NCI-H2227 (cell line): ENCODE measurements at regions not wholly inside any gene's neighbourhood (a gene's known extent, or its start where the extent isn't known, plus 50 kb on each side); places are given as distances from the start of the nearest gene placed in this dataset.
"Not testable (repeated sequence)": the region's sequence is repeated elsewhere in the genome, so short reads cannot be mapped to it uniquely, and the experiment has no call there.

Experiments used
- DNase-seq: peaks from one replicate; lab custom pipeline; 2025; ENCODE audit not compliant: unreplicated experiment; lab: John Stamatoyannopoulos, UW

DNA sequence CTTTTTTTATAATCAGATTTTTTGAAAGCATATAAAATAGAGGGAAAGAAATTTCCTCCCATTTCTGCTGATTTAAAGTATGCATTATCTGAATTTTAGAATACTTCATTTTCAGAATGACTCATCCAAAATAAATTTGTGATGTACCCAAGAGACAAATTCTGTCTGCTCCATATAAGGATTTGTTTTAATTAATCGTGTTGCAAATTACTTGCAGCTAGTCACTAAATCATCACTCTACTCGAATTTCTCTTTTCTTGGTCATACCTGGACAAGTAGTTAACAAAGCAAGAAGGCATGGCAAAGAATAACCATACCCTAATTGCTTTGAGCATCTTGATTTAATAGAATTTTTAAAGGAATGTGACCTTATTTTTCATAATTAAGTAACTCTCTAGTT is 284.1 kb upstream of the GRAMD2B start:
- no peak for DNase-seq

DNA sequence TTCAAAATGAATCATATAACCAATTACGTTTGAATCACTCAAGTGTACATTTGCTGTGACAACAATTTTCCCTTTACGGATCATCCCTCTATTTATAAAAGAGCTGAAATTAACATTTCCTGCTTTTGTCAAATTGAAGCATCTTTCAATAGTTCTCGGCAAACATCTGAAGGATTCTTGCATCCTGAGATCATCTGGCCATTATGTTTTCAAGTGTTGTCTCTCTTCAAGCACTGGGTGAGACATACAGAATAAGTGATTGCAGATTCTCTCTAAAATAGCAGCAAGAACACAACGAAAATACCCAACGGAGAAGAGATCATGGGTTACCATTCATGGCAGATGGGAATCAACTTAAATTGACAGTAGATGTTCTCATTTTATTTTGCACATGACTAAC is 283.4 kb upstream of the GRAMD2B start:
- DNase-seq, result peak; percentile 44

DNA sequence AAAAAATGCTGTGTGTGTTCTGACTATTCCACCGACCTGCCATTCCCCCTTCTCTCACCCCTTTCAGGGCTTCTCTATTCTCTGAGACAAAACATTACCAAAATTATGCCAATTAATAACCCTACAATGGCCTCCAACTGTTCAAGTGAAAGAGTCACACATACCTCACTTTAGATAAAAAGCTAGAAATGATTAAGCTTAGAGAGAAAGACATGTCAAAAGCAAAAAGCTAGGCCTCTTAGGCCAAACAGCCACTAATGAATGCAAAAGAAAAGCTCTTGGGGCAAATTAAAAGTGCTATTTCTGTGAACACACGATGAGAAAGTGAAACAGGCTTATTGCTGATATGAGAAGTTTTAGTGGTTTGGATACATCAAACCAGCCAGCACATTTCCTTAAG is 279.6 kb upstream of the GRAMD2B start:
- no peak for DNase-seq

DNA sequence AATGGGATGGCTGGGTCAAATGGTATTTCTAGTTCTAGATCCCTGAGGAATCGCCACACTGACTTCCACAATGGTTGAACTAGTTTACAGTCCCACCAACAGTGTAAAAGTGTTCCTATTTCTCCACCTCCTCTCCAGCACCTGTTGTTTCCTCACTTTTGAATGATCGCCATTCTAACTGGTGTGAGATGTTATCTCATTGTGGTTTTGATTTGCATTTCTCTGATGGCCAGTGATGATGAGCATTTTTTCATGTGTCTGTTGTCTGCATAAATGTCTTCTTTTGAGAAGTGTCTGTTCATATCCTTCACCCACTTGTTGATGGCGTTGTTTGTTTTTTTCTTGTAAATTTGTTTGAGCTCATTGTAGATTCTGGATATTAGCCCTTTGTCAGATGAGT is 272.9 kb upstream of the GRAMD2B start:
- not testable (repeated sequence) for DNase-seq

DNA sequence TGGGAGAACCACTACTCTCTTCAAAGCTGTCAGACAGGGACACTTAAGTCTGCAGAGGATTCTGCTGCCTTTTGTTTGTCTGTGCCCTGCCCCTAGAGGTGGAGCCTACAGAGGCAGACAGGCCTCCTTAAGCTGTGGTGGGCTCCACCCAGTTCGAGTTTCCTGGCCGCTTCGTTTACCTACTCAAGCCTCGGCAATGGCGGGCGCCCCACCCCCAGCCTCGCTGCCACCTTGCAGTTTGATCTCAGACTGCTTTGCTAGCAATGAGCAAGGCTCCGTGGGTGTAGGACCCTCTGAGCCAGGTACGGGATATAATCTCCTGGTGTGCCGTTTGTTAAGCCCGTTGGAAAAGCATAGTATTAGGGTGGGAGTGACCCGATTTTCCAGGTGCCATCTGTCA is 267.9 kb upstream of the GRAMD2B start:
- DNase-seq, result not testable (repeated sequence)

DNA sequence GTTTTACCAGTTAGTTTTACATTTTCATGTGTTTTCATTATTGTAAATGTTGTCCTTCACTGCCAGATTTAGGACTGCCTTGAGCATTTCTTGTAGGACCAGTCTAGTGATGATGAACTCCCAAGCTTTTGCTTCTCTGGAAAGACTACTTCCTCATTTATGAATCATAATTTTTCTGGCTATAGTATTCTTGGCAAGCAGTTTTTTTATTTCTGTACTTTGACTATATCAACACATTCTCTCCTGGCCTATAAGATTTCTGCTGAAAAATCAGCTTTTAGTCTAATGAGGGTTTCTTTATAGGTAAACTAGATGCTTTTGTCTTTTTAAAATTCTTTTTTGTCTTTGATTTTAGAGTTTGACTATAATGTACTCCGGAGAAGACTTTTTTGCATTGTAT is 256.8 kb upstream of the GRAMD2B start:
- no peak for DNase-seq

DNA sequence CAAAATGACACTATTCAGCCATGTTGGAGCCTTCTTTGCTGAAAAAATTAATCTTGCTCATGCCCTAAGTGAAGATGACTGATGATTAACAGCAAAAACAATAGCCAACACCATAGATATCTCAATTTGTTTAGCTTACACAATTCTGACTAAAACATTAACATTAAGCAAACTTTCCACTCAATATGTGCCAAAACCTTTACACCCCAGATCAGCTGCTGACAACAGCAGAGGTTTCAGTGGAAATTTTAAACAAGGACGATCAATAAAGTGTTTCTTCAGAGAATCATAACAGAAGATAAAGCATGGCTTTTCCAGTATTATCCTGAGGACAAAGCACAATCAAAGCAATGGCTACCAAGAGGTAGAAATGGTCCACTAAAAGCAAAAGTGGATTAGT is 254.4 kb upstream of the GRAMD2B start:
- no peak for DNase-seq

DNA sequence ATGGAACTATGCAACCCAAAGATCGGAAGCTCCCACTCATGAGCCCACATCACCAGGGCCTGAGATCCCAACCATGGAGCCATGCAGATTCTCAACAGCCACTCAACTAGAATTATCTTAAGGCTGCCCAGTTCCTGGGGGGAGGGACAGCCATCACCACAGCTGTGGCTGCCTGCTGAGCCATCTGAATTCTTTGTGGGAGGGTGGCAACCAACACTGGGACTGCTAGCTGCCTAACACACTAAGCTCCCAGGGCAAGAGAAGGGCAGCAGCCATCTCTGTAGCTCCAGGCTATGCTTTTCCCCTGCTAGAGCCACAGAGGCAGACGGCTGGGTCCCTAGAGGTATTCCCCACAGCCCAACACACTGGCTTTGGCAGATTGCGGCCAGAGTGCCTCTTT is 251.3 kb upstream of the GRAMD2B start:
- DNase-seq, result no peak

DNA sequence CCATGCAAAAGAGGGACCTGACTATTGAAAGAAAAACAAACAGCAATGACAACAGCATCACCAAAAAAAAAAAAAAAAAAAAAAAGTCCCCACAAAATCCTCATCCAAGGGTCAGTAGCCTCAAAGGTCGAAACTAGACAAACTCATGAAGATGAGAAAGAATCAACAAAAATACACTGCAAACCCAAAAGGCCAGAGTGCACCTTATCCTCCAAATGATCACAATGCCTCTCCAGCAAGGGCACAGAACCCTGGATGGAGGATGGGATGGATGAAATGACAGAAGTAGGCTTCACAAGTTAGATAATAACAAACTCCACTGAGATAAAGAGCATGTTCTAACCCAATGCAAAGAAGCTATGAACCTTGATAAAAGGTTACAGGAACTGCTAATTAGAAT is 250.4 kb upstream of the GRAMD2B start:
- no peak for DNase-seq

DNA sequence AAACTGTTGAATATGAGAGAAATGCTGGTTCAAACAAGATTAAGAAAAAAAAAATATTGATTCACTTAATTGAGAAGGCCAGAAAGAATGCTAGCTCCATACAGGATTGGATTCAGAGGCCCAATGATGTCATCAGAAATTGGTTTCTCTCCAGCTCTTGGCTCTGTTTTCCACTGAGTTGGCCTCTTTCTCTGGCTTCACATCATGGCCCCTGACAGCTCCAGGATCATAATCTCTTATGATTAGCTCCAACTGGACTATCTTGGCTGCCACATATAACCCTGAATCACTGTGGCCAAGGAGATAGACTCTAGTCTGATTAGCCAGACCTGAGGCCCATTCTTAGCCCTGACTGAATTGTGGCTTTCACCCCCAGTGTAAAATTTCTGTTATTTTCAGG is 244.7 kb upstream of the GRAMD2B start:
- no peak for DNase-seq

DNA sequence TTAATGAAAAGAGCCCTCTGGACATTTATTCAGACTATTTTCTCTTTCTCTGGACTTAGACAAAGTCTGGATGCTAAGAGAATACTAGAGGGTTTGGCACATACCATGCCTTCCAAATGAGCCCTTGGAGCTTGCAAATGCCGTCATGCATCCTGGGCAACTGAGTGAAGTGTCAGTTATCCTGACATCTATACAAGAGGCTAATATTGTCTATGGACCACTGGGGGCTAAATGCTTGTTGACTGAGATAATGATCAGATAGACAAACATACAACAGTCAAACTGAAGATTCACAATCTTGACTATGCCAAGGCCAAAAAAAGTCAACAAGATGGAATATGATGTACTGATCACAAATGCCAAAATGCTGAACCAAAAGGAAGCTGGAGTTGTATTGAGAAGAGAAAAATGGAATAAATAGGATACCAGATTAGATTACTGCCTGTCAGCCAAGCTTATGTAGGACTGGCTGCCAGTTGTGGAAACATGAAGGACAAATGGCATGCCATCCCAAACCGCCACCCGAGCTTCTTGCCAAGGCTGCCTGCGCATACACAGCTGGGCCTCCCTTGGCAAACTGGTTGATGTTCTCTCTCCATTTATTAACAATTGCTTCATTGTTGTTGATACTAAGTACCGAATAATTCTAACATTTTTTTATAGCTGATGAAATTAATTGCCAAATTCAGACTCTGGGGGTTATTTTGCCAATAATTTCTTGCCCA is 240.1 kb upstream of the GRAMD2B start:
- no peak for DNase-seq

DNA sequence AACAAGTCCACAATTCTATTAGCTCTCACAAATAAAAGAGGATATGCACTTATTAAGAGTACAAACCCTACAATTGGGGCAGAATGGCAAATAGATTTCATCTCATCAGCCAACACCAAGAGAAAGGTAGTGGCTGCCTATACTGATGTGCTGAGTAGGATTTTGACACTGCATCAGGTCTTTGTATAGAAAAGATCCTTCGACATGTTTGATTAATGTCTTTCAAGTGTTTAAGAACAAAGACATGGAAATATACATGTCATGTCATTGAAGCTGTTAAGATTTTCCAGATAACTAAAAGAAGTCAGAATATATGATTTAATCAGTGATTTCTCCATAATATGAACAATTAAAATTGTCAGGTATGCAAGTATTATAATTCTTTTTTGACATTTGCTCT is 238.7 kb upstream of the GRAMD2B start:
- no peak for DNase-seq

DNA sequence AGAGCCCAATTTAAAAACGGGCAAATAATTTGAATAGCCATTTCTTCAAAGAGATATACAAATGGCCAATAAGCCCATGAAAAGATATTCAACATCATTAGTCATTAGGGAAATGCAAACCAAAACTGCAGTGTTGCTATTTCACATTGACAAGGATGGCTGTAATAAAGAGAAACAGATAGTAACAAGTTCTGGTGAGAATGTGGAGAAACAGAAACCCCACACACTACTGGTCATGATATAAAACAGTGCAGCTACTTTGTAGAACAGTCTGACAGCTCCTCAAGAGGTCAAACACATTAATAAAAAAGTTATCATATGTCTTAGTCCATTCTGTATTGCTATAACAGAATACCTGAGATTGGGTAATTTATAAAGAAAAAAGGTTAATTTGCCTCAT is 237.0 kb upstream of the GRAMD2B start:
- DNase-seq, result no peak

DNA sequence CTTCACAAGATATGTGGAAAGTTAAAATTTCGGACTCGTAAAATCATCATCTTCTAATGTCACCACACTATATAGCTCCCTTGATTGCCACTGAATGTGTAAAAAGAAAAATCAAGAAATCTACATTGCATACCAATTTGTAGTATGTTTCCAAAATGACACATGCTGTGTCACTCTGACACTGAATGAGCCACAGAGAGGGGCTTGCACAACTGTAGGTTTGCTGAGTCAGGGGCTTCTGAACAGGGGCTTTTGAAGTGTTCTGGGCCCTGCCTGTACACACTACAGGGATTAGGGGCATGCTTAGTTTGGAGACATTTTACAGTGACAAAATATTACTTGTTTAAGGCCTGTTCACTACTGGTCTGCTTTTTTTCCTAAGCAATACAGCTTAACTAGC is 234.4 kb upstream of the GRAMD2B start:
- DNase-seq, result no peak

DNA sequence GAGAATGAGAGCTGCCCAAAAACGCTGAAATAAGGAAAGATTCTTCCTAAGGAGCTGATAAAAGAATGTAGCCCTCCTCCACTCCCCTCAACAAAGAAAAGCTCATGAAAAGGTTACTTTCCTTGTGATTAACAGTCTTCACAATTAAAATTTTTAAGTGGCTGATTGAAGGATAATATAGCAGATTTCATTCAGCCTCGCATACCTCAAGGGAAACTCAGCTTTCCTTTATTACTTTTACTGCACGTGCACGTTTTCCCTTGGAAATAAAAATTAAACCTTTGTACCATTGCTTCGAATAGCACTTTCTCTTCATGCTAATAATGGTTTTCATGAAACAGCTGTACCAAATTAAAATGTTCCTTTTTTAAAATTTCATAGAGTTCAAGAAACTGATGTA is 234.0 kb upstream of the GRAMD2B start:
- DNase-seq, result no peak

DNA sequence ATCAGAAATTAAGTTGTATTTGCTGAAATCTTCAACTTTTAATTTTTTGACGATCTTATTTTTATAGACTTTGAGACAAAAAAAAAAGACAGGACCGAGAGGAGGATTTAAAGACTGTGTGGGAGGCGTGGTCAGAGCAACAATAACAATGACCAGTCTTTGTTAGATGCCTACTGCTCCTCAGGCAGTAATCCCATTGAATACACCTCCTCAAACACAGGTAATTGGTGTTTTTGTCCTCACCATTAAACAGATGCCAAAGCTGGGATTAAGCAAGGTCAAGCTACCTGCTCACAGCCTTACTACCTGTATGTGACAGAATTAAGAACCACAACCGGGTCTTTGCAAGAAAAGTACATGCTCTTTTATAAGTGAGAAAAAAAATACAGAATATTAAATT is 233.3 kb upstream of the GRAMD2B start:
- no peak for DNase-seq

DNA sequence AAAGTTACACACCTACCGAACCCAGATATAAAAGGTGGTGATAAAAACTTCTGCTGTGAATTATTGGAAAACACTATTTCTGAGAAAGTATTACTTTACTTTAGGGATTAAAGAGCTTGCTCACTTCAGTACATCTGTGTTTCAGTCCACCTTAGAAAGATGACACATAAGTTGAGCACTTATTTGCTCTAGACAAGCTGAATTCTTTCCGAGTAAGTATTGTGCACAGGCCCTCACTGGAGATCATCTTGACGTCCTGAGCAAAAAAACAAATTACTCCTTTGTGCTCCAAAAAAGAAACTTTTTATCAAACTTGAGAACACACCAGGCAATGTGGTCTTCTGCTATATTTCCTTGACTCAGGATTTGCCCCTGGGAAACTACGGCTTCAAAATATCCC is 231.0 kb upstream of the GRAMD2B start:
- DNase-seq, result no peak

DNA sequence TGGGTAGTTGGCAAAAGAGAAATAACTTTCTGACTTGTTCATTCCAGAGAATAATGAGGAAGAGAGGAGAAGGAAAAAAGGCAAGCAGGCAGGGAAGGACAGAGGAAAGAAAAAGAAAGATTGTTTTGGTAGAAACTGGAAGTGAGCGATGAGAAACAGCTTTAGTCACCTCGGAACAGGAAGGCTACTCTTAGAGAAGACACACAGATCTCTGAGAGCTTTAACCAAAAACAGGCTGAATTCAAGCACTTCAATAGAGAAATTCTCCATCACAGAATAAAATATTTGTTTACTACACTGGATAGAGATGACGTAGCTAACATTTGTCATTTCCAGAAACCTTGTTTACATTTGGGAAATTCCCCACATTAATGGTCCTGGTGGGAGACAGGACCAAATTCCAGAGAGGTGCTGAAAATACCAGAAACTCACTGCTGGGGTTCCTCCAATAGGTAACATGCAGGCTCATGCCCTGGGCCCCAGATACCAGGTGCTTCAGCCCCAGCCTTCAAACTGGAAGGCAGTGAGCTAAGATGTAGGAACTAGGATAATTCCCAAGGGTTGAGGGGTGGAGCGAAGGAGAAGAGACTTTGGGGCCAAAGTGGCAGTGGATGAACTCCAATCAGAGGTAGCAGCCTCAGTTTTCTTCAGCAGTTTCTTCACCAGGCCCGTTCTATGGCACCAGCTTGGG is 227.7 kb upstream of the GRAMD2B start:
- DNase-seq, result no peak

DNA sequence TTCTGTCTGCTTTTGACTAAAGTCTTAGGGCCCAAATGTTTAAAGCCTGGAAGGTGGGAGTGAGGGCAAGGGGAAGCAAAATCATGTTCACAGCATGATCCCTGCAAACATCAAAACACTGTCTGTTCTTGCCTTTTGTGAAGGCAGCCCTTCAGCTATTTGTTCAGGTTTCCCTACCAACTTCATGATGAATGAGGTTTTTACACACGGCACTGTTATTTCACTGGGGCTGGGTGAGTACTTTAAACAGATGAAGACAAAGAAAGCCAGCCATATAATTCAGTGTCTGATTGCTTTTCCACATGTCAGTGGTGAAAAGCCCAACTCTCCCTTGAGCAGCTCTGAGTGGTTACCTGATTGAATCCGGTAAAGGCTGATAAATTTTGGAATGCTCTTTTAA is 224.7 kb upstream of the GRAMD2B start:
- DNase-seq, result peak; percentile 67

DNA sequence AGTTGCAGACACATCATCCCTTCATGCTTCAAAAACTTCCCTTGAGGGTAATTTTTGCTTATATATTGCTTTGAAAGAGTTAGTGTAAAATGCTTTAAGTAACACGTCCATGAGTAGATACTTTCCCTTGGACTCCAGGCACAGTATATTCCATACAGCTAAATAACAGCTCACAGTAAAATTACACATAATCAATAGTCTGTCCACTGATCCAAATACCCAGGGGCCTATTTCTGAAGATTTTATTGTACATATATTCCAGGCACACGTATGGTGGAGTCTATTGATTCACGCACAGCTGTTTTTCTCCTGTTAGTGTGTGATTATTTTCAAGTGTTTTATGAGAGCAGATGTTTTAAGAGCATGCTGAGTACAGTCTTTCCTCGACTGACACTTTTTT is 223.7 kb upstream of the GRAMD2B start:
- peak; percentile 6 for DNase-seq

DNA sequence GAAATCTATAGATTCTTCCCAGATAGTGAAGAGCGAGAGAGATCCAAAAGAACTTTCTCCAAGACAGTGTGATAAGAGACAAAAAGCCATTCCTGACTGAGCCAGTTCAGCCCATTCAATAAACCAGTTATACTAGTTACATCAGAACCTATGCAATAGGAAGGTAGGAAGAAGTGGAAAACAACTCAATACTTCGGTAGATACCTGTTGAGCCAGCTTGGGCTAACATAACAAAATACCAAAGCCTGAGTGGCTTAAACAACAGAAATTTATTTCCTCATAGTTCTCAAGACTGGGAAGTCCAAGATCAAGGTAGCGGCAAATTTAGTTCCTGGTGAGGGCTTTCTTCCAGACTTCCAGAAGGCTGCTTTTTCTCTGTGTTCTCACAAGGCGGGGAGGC is 214.5 kb upstream of the GRAMD2B start:
- DNase-seq, result no peak

DNA sequence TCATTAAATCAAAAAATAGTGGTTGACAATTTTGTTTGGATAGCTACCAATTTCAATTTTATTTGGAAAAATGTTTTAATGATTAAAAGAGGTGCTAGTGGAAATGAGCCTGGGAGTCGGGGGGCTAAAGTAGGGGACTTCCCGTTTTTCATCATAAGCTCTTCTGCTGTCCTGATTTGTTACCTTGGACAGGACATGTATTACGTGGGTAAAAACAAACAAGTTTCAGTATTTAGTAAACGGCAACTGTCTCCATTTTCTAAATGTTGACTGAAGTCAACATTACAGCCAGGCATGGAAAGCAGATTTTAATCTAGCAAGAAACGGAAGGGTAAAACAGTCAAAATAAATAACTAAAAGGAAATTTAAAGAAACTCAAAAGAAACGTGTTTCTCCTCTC is 212.3 kb upstream of the GRAMD2B start:
- DNase-seq, result no peak

DNA sequence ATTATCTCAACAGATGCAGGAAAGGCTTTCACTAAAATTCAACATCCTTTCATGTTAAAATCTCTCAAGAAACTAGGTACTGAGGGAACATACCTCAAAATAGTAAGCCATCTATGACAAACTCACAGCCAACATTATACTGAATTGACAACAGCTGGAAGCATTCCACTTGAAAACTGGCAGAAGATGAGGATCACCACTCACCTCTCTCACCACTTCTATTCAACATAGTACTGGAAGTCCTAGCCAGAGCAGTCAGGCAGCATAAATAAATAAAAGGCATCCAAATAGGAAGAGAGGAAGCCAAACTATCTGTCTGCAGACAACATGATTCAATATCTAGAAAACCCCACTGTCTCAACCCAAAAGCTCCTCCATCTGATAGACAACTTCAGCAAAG is 203.6 kb upstream of the GRAMD2B start:
- no peak for DNase-seq
